ENCODE measurements at regions not wholly inside any gene's neighbourhood (a gene's known extent, or its start where the extent isn't known, plus 50 kb on each side); places are given as distances from the start of the nearest gene placed in this dataset.

DNA sequence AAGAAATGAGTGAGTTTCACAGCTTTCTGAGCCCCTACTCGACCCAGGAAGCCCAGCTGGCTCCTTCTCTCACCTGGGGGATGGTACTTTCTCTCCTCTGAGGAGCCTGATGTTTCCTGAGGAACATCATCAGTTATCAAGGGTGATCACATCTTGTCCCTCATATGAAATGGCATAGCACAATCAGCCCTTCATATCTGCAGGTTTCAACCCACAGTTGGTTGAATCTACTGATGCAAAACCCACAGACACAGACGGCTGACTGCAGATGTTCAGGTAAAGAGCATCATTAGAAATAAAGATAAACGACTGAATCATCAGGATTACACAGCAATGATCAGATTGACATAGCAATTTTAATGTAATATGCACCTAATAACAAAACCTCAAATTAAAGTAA, 93.6 kb upstream of the OSTN start:
- TF ChIP-seq, protein P1, sequence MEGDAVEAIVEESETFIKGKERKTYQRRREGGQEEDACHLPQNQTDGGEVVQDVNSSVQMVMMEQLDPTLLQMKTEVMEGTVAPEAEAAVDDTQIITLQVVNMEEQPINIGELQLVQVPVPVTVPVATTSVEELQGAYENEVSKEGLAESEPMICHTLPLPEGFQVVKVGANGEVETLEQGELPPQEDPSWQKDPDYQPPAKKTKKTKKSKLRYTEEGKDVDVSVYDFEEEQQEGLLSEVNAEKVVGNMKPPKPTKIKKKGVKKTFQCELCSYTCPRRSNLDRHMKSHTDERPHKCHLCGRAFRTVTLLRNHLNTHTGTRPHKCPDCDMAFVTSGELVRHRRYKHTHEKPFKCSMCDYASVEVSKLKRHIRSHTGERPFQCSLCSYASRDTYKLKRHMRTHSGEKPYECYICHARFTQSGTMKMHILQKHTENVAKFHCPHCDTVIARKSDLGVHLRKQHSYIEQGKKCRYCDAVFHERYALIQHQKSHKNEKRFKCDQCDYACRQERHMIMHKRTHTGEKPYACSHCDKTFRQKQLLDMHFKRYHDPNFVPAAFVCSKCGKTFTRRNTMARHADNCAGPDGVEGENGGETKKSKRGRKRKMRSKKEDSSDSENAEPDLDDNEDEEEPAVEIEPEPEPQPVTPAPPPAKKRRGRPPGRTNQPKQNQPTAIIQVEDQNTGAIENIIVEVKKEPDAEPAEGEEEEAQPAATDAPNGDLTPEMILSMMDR (IDR thresholded peaks at IDR 0.05), result no peak
- no peak for TF ChIP-seq ZFX (IDR thresholded peaks at IDR 0.05; ENCODE audit: borderline replicate concordance)
